ENCODE measurements at regions not wholly inside any gene's neighbourhood (a gene's known extent, or its start where the extent isn't known, plus 50 kb on each side); places are given as distances from the start of the nearest gene placed in this dataset.

DNA sequence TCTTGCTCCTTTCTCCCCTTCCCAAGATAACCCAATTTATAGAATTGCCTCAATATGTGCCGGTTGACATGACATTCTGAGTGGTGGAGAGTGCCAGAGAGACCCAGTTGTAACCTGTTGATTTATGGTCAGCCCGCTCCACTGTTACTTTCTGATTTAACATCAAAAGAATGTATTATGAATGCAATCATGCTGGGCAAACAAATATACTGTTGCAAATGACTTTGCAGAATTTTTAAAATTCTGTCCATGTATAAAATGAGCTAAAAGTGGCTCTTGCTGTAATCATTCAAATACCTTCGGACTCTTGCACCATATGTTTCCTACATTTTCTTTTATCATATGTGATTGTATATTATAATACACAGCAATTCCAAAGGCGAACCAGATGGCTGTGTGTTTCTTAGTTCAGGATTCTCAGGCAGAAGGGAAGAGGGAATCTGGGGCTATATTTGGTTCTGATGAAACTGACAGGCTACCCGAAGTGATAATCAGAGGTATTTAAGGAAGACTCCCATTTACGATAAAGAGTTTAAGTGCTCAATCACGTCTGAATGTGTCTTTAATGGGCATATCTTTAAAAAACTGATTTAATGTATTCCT lies 131.7 kb downstream of the CLCN4 start:
- peak; percentile 20 for DNase-seq (ENCODE audit: low read depth)

DNA sequence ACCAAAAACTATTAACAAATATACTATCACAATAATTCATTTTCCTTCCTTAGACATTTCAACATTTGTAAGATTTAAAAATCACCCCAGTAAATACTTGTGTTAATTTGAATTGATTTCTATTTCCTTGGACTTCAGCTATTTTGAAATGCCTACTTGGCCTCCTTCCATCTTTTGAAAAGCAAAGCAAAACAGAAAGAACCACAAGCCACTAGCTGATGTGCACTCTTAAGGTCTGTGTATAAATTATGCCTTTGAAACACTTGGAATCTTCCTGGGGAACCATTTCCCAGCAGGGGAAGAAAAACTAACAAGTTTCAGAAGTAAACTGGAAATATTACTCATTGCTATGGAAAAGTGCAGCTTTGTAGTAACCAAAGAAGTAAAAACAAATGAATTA lies 139.8 kb downstream of the CLCN4 start:
- peak; percentile 71 for DNase-seq (ENCODE audit: low read depth)

- no peak for DNase-seq (ENCODE audit: low read depth)
Measured at GRCh38 chrX:10310511-10310910, 153.7 kb downstream of the CLCN4 start.

DNA sequence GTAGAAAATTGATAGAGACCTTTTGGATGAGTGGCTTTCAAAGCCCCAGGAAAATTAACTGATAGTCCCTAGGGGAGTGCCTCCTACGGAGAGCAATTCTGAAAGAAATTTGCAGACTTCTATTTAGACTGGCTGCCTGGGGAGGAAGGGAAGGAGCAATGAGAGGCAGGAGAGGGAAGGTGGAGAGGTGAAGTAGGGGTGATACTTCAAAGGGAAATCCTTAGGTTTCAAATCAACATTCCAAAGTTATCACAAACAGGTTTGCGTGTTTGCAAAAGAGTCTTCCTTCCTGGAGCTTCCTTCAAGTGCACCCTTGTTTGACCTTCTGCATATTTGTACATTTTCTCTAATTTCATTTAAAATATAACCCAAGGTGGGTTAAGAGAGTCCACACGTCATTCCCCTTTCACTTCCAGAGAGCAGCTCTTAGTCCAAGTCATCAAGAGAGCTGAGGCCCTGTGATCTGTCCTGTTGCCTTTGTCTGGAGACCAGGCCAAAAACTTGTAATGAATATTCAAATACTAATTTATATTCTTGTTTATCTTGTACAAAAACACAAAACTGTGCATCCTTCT lies 157.8 kb downstream of the CLCN4 start:
- no peak for DNase-seq (ENCODE audit: low read depth)

DNA sequence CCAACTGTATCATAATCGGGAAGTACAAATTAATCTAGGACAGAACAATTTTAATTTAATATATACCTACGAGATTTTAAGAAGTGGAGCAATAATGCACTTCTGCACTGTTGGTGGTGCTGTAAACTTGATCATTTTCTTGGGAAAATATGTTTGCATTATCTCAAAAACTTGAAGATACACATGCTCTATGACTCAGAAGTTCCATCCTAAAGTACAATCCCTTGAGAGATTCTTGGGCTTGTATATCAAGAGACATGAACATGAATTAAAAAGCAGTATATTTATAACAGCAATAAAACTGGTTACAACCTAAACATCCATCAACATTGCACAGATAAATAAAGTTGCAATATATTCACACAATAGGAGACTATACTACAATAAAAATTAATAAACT lies 168.8 kb downstream of the CLCN4 start:
- DNase-seq (ENCODE audit: low read depth) = peak; percentile 55

DNA sequence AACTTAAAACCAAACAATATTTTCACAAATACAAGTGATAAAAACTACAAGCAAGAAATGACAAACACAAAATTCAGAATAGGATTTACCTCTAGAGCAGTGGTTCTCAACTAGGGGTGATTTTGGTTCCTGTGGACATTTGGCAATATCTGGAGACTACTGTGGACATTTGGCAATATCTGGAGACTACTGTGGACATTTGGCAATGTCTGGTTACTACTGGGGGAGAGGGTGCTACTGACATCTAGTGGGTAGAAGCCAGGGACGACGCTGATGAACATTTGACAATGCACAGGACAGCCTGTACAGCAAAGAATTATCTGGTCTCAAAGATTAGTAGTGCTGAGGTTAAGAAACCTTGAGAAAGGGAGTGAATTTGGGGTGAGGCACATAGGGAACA lies 169.8 kb downstream of the CLCN4 start:
- peak; percentile 67 for DNase-seq (ENCODE audit: low read depth)

DNA sequence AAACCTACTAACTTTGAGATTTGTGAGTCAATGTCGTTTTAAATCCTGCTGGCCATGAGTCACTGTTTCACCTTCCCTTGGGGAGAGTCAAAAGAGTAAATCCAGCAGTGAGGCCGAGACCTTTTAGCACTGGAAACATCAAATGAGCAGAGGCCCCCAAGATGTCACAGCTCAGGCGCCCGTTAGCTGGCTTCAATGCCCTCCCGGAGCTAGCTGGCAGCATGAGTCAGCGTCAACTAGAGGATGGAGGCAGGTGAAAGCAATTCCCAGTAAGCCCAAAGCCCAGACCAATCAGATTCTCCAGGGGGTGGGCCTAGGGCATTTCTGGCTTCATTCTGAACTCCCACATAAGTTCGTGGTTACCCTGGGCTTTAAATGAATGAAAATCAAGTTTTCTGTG lies 170.9 kb downstream of the CLCN4 start:
- peak; percentile 28 for DNase-seq (ENCODE audit: low read depth)

DNA sequence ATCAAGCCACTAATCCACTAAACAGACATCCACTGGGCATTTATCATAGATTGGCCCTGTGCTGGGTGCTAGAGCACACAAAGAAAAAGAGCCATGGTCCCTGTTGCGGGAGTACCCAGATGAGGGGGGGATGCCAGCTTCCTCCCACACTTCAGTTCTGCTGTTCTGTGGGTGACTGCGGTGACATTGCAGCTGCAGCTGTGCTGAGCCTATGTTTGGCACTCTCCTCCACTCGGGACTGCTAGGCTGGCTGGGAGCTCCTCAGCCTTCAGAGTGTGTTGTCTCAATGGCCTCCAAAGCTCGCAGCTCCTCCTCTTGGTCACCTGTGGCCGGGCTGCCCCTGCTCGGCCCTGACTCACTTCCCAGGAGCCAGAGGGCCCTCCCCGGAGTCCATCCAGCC lies 173.2 kb downstream of the CLCN4 start:
- DNase-seq (ENCODE audit: low read depth) = no peak

GRCh38 chrX:10341309-10341708 lies 184.5 kb downstream of the CLCN4 start:
- DNase-seq (ENCODE audit: low read depth) = no peak

- DNase-seq (ENCODE audit: low read depth) = no peak
Measured at GRCh38 chrX:10350221-10350620, 193.4 kb downstream of the CLCN4 start.

DNA sequence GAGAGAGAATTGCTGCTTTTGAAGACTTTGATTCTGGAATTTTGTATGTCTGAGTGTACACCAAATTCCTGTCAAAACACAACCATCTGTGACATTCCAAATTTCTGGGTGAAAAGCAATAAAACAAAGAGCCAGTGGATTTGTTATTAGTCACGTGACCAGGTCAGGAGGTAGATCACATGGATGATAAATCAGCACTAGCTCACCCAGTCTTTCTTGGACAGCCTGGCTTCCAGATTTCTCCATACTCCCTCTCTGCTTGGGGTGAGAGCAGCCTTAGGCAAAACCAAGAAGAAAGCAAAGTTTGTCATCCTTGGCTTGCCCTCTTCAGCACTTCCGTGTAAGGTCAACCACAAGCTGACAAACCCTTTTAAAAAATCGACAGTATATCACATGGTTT lies 194.2 kb downstream of the CLCN4 start:
- no peak for DNase-seq (ENCODE audit: low read depth)

- DNase-seq (ENCODE audit: low read depth) = no peak
Measured at GRCh38 chrX:10352536-10352935, 195.8 kb downstream of the CLCN4 start.

- peak; percentile 24 for DNase-seq (ENCODE audit: low read depth)
Measured at GRCh38 chrX:10356979-10357378, 200.2 kb downstream of the CLCN4 start.

- DNase-seq (ENCODE audit: low read depth) = no peak
Measured at GRCh38 chrX:10358958-10359357, 202.2 kb downstream of the CLCN4 start.

GRCh38 chrX:10360116-10360515 lies 203.3 kb downstream of the CLCN4 start:
- no peak for DNase-seq (ENCODE audit: low read depth)

DNA sequence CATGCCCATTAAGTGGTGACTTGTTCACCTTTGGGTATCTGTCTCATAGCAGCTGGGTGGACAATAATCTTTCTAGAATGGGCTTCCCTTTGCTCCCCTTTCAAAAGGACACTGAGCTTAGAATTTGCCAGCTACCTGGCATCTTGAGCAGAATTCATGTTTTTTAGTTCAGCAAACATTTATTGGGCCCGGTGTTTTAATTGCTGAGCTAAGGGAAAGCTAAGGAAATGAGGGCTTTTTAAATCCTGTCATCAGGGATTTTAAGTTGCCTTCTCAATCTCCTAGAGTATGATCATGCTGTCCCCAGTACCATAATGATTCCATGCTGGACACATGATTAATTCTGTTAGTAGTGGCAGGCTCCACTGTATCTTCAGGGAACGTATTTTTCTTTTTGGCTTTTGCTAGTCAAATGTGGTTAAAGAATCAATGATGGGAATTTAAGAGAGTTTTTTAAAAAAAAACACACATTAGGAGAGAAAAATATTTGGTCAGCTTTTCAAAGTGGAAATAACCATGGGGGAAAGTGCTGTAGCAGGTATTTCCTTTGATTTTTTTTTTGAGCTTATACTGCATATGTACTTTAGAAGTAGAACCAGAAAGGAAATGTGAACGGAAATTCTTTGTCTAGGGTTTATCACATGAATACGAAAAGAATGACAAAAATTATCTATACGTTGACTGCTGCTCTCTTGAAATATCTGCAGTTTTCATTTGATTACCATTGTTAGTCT lies 208.9 kb downstream of the CLCN4 start:
- no peak for DNase-seq (ENCODE audit: low read depth)

GRCh38 chrX:10367406-10367805 lies 210.6 kb downstream of the CLCN4 start:
- no peak for DNase-seq (ENCODE audit: low read depth)

DNA sequence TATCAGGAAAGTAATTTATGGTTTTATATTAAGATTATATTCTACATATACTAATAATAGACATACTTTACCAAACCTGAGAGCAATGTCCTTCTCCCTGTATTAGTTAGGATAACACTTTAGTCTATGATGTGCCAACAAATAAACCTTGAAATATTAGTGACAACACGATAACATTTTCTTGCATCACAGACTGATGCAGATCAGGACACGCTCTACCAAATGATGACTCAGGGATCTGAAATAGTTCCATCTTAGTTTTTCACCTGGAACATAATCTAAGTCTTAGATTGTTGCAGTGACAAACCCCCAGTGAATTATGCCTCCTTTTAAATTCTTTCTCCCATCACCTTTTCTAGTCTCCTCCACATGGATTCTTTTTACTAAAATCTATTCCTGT lies 214.2 kb downstream of the CLCN4 start:
- DNase-seq (ENCODE audit: low read depth) = no peak

- no peak for DNase-seq (ENCODE audit: low read depth)
Measured at GRCh38 chrX:10377427-10377826, 220.7 kb downstream of the CLCN4 start.

DNA sequence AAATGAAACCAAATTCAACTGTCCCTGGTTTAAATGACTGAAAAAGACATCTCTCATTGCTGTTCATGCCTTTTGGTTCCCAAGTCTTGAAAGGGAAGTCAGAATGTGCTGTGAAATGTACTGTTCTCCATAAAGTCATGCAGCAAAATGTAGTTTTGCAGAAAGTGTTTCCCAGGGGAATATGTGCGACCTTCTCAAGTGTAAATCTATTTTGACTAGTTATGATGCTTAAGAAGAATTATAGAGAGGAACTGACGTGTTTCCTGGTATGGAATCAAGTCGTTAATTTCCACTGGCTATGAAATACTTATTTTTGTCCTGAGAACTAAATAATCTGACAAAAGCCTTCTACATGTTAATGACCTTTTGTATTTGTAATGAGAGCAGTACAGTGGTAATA lies 223.1 kb downstream of the CLCN4 start:
- no peak for DNase-seq (ENCODE audit: low read depth)

- DNase-seq (ENCODE audit: low read depth) = no peak
Measured at GRCh38 chrX:10380300-10380699, 223.5 kb downstream of the CLCN4 start.

GRCh38 chrX:10381193-10381592 lies 224.4 kb downstream of the CLCN4 start:
- no peak for DNase-seq (ENCODE audit: low read depth)

GRCh38 chrX:10387011-10387410 lies 230.2 kb downstream of the CLCN4 start:
- peak; percentile 45 for DNase-seq (ENCODE audit: low read depth)

GRCh38 chrX:10390187-10390586 lies 230.2 kb downstream of the MID1 start:
- no peak for DNase-seq (ENCODE audit: low read depth)
